ENCODE measurements at regions not wholly inside any gene's neighbourhood (a gene's known extent, or its start where the extent isn't known, plus 50 kb on each side); places are given as distances from the start of the nearest gene placed in this dataset.
"Not testable (repeated sequence)": the region's sequence is repeated elsewhere in the genome, so short reads cannot be mapped to it uniquely, and the experiment has no call there.

GRCh38 chr4:49211396-49212194, 225.5 kb downstream of the CWH43 start:
- DNase-seq; H3K9me2 ChIP-seq (ENCODE audit: insufficient read depth); CTCF ChIA-PET; intact Hi-C loops (cut with micrococcal nuclease; ENCODE audit: unreplicated experiment); H3K4me3 ChIP-seq; H3K9me3 ChIP-seq (ENCODE audit: insufficient read depth, low read depth); H4K20me1 ChIP-seq (ENCODE audit: insufficient read depth); H3K27ac ChIP-seq; H3K79me2 ChIP-seq (ENCODE audit: low read depth); H2AFZ ChIP-seq; BruUV-seq (replicated peaks); H3K36me3 ChIP-seq (ENCODE audit: low read depth); H3K4me2 ChIP-seq; H3F3A ChIP-seq (ENCODE audit: insufficient read depth, low read depth); POLR2A ChIA-PET (ENCODE audit: unreplicated experiment); H3K27me3 ChIP-seq (ENCODE audit: insufficient read depth, low read depth); H3K4me1 ChIP-seq (replicated peaks; ENCODE audit: insufficient read depth): not testable (repeated sequence)

- DNase-seq; H3K4me3 ChIP-seq; BruUV-seq (replicated peaks); H2AFZ ChIP-seq; H3K27me3 ChIP-seq (ENCODE audit: insufficient read depth, low read depth); H3K36me3 ChIP-seq (ENCODE audit: low read depth); POLR2A ChIA-PET (ENCODE audit: unreplicated experiment); H3K79me2 ChIP-seq (ENCODE audit: low read depth); H3K9me2 ChIP-seq (ENCODE audit: insufficient read depth); H3K9me3 ChIP-seq (ENCODE audit: insufficient read depth, low read depth); H3K27ac ChIP-seq; intact Hi-C loops (cut with micrococcal nuclease; ENCODE audit: unreplicated experiment); H3K4me2 ChIP-seq; H3F3A ChIP-seq (ENCODE audit: insufficient read depth, low read depth); H3K4me1 ChIP-seq (replicated peaks; ENCODE audit: insufficient read depth); H4K20me1 ChIP-seq (ENCODE audit: insufficient read depth); CTCF ChIA-PET: not testable (repeated sequence)
Measured at GRCh38 chr4:49213250-49213649, 227.2 kb downstream of the CWH43 start.

GRCh38 chr4:49213750-49214149, 227.7 kb downstream of the CWH43 start:
- POLR2A ChIA-PET (ENCODE audit: unreplicated experiment); DNase-seq; H3K4me1 ChIP-seq (replicated peaks; ENCODE audit: insufficient read depth); H3K9me3 ChIP-seq (ENCODE audit: insufficient read depth, low read depth); H3K27ac ChIP-seq; CTCF ChIA-PET; H3K9me2 ChIP-seq (ENCODE audit: insufficient read depth); H3K36me3 ChIP-seq (ENCODE audit: low read depth); H3K4me2 ChIP-seq; H4K20me1 ChIP-seq (ENCODE audit: insufficient read depth); H3K4me3 ChIP-seq; H3K27me3 ChIP-seq (ENCODE audit: insufficient read depth, low read depth); BruUV-seq (replicated peaks); H3F3A ChIP-seq (ENCODE audit: insufficient read depth, low read depth); H2AFZ ChIP-seq; H3K79me2 ChIP-seq (ENCODE audit: low read depth); intact Hi-C loops (cut with micrococcal nuclease; ENCODE audit: unreplicated experiment): not testable (repeated sequence)

- not testable (repeated sequence) for BruUV-seq (replicated peaks); H3K9me3 ChIP-seq (ENCODE audit: insufficient read depth, low read depth); H4K20me1 ChIP-seq (ENCODE audit: insufficient read depth)
Measured at GRCh38 chr4:49214453-49215081, 228.5 kb downstream of the CWH43 start.

GRCh38 chr4:49215082-49215479, 229.0 kb downstream of the CWH43 start:
- POLR2A ChIA-PET (ENCODE audit: unreplicated experiment); H3K9me3 ChIP-seq (ENCODE audit: insufficient read depth, low read depth); H3K36me3 ChIP-seq (ENCODE audit: low read depth); H3F3A ChIP-seq (ENCODE audit: insufficient read depth, low read depth); H3K4me1 ChIP-seq (replicated peaks; ENCODE audit: insufficient read depth); H3K4me3 ChIP-seq; H3K27ac ChIP-seq; intact Hi-C loops (cut with micrococcal nuclease; ENCODE audit: unreplicated experiment); H3K4me2 ChIP-seq; H3K79me2 ChIP-seq (ENCODE audit: low read depth); H4K20me1 ChIP-seq (ENCODE audit: insufficient read depth); DNase-seq; BruUV-seq (replicated peaks); CTCF ChIA-PET; H2AFZ ChIP-seq; H3K9me2 ChIP-seq (ENCODE audit: insufficient read depth); H3K27me3 ChIP-seq (ENCODE audit: insufficient read depth, low read depth): not testable (repeated sequence)

More at GRCh38 chr4:49214453-49215081, 228.5 kb downstream of the CWH43 start:
- H3K36me3 ChIP-seq (ENCODE audit: low read depth); H3K4me2 ChIP-seq; POLR2A ChIA-PET (ENCODE audit: unreplicated experiment); DNase-seq; H3F3A ChIP-seq (ENCODE audit: insufficient read depth, low read depth); H2AFZ ChIP-seq; H3K27ac ChIP-seq; H3K79me2 ChIP-seq (ENCODE audit: low read depth); H3K4me1 ChIP-seq (replicated peaks; ENCODE audit: insufficient read depth); H3K27me3 ChIP-seq (ENCODE audit: insufficient read depth, low read depth); intact Hi-C loops (cut with micrococcal nuclease; ENCODE audit: unreplicated experiment); H3K9me2 ChIP-seq (ENCODE audit: insufficient read depth); CTCF ChIA-PET; H3K4me3 ChIP-seq: not testable (repeated sequence)

GRCh38 chr4:49216606-49217005, 230.5 kb downstream of the CWH43 start:
- H3K36me3 ChIP-seq (ENCODE audit: low read depth); H3K79me2 ChIP-seq (ENCODE audit: low read depth); H4K20me1 ChIP-seq (ENCODE audit: insufficient read depth); POLR2A ChIA-PET (ENCODE audit: unreplicated experiment); H3K9me2 ChIP-seq (ENCODE audit: insufficient read depth); CTCF ChIA-PET; BruUV-seq (replicated peaks); intact Hi-C loops (cut with micrococcal nuclease; ENCODE audit: unreplicated experiment); H3K27me3 ChIP-seq (ENCODE audit: insufficient read depth, low read depth); H2AFZ ChIP-seq; DNase-seq; H3K4me2 ChIP-seq; H3F3A ChIP-seq (ENCODE audit: insufficient read depth, low read depth); H3K4me1 ChIP-seq (replicated peaks; ENCODE audit: insufficient read depth); H3K4me3 ChIP-seq; H3K9me3 ChIP-seq (ENCODE audit: insufficient read depth, low read depth); H3K27ac ChIP-seq: not testable (repeated sequence)

Measured in PC-9 (cell line).